ENCODE measurements at regions not wholly inside any gene's neighbourhood (a gene's known extent, or its start where the extent isn't known, plus 50 kb on each side); places are given as distances from the start of the nearest gene placed in this dataset.
"Not testable (repeated sequence)": the region's sequence is repeated elsewhere in the genome, so short reads cannot be mapped to it uniquely, and the experiment has no call there.

- H3K9ac ChIP-seq (ENCODE audit: low read length) = no peak overlapping the region
- POLR2A ChIA-PET = no interaction called here
- intact Hi-C loops (cut with micrococcal nuclease) = no loop called here
Measured at GRCh38 chr4:187739771-187740170, 255.8 kb upstream of the ZFP42 start.

DNA sequence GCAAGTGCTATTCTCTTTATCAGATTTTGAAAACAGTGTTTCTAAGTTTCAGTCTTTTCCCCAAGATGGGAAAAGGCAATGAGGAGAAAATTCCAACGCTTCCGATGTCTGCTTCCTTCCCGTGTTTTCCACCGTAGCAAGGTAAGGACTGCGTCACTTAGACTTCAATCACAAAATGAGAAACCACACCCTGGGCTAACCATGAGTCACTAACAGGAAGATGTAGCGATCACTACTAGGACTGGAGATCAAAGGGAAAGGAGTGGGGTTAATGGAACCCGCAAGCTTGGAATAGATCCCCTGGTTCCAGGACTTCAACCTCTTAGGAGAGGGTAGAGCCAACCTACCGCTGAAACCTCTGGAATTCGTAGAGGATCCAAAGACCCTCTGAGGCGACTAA, 250.7 kb upstream of the ZFP42 start:
- H3K9me3 Mint-ChIP-seq (ENCODE audit: insufficient read depth) = peaks cover 8% of the 10 kb centered on the region
- H3K27me3 ChIP-seq (replicated peaks in 1 of 4; ENCODE audit: control extremely low read depth in 1 of 4, control insufficient read depth in 3 of 4, insufficient read depth in 4 of 4, low read length in 3 of 4) = no peaks in the 10 kb centered on the region
- WGBS (ENCODE audit: insufficient coverage) = 89% methylated on average over 5 of the region's 10 CpGs
- POLR2A ChIA-PET = no interaction called here
- H3K36me3 ChIP-seq (replicated peaks in 1 of 2; ENCODE audit: control extremely low read depth in 1 of 2, control insufficient read depth in 1 of 2, extremely low read depth in 1 of 2, insufficient read depth in 2 of 2, low read length in 1 of 2) = no peaks in the 10 kb centered on the region
- no peak overlapping the region for H3K4me3 ChIP-seq (ENCODE audit: control extremely low read depth in 1 of 5, extremely low read depth in 1 of 5, insufficient read depth in 1 of 5, low read depth in 2 of 5, low read length in 4 of 5)
- peaks cover 0 to 7% (median 5%) of the 10 kb centered on the region in 3 donors for H3K9me3 ChIP-seq (ENCODE audit: control extremely low read depth in 1 of 3, control insufficient read depth in 2 of 3, insufficient read depth in 1 of 3, low read length in 2 of 3)
- no peak overlapping the region for H3K27ac ChIP-seq (ENCODE audit: low read length in 2 of 2)
- no peaks in the 10 kb centered on the region for H3K27me3 Mint-ChIP-seq
- H3K4me1 Mint-ChIP-seq = no peaks in the 10 kb centered on the region
- no peak overlapping the region for H3K9ac ChIP-seq (ENCODE audit: low read length)
- CTCF ChIA-PET = no interaction called here
- H2AFZ ChIP-seq (ENCODE audit: insufficient read depth, low read depth, low read length, poor library complexity, severe bottlenecking) = no peak overlapping the region
- TF ChIP-seq CTCF (IDR thresholded peaks at IDR 0.05) (no peak), EZH2 (IDR thresholded peaks at IDR 0.05; ENCODE audit: borderline replicate concordance, insufficient read depth, low read depth, low read length, poor library complexity, severe bottlenecking) (no peak)
- no peaks in the 10 kb centered on the region for H4K20me1 ChIP-seq (ENCODE audit: control insufficient read depth, insufficient read depth, low read length, poor library complexity, severe bottlenecking)
- no peaks in the 10 kb centered on the region for H3K79me2 ChIP-seq (ENCODE audit: control insufficient read depth, insufficient read depth, low read length)
- no peak for DNase-seq
- H3K4me3 Mint-ChIP-seq = no peak overlapping the region
- H3K4me1 ChIP-seq (ENCODE audit: control insufficient read depth in 2 of 2, insufficient read depth in 2 of 2, low read length in 2 of 2) = no peaks in the 10 kb centered on the region
- no peak overlapping the region for H3K27ac Mint-ChIP-seq
- intact Hi-C loops (cut with micrococcal nuclease) = no loop called here
- no peak overlapping the region for H3K4me2 ChIP-seq (replicated peaks; ENCODE audit: low read depth, low read length, poor library complexity, severe bottlenecking)
- no peak for ATAC-seq (ENCODE audit: low read depth)

More at GRCh38 chr4:187739771-187740170, 255.8 kb upstream of the ZFP42 start:
- Mint-ChIP-seq H3K4me3 (no peak overlapping the region), H3K4me1 (no peaks in the 10 kb centered on the region), H3K27me3 (no peaks in the 10 kb centered on the region), H3K27ac (no peak overlapping the region), H3K9me3 (ENCODE audit: insufficient read depth) (peaks cover 11% of the 10 kb centered on the region)
- H3K4me3 ChIP-seq (ENCODE audit: control extremely low read depth in 1 of 5, extremely low read depth in 1 of 5, insufficient read depth in 1 of 5, low read depth in 2 of 5, low read length in 4 of 5) = no peak overlapping the region
- H2AFZ ChIP-seq (ENCODE audit: insufficient read depth, low read depth, low read length, poor library complexity, severe bottlenecking) = no peak overlapping the region
- no peaks in the 10 kb centered on the region for H3K36me3 ChIP-seq (replicated peaks in 1 of 2; ENCODE audit: control extremely low read depth in 1 of 2, control insufficient read depth in 1 of 2, extremely low read depth in 1 of 2, insufficient read depth in 2 of 2, low read length in 1 of 2)
- no peaks in the 10 kb centered on the region for H3K79me2 ChIP-seq (ENCODE audit: control insufficient read depth, insufficient read depth, low read length)
- H3K4me2 ChIP-seq (replicated peaks; ENCODE audit: low read depth, low read length, poor library complexity, severe bottlenecking) = no peak overlapping the region
- peaks cover 0 to 12% (median 8%) of the 10 kb centered on the region in 3 donors for H3K9me3 ChIP-seq (ENCODE audit: control extremely low read depth in 1 of 3, control insufficient read depth in 2 of 3, insufficient read depth in 1 of 3, low read length in 2 of 3)
- CTCF ChIA-PET = no interaction called here
- WGBS (ENCODE audit: insufficient coverage) = no CpG with 5 or more reads among the region's 1 CpG
- no peak overlapping the region for H3K27ac ChIP-seq (ENCODE audit: low read length in 2 of 2)
- no peaks in the 10 kb centered on the region for H3K27me3 ChIP-seq (replicated peaks in 1 of 4; ENCODE audit: control extremely low read depth in 1 of 4, control insufficient read depth in 3 of 4, insufficient read depth in 4 of 4, low read length in 3 of 4)
- ATAC-seq (ENCODE audit: low read depth) (no peak), DNase-seq (no peak)
- no peaks in the 10 kb centered on the region for H3K4me1 ChIP-seq (ENCODE audit: control insufficient read depth in 2 of 2, insufficient read depth in 2 of 2, low read length in 2 of 2)
- no peaks in the 10 kb centered on the region for H4K20me1 ChIP-seq (ENCODE audit: control insufficient read depth, insufficient read depth, low read length, poor library complexity, severe bottlenecking)
- TF ChIP-seq EZH2 (IDR thresholded peaks at IDR 0.05; ENCODE audit: borderline replicate concordance, insufficient read depth, low read depth, low read length, poor library complexity, severe bottlenecking) (no peak), CTCF (IDR thresholded peaks at IDR 0.05) (no peak)

GRCh38 chr4:187750652-187751051, 244.9 kb upstream of the ZFP42 start:
- ATAC-seq (ENCODE audit: low read depth); H3K4me3 Mint-ChIP-seq; intact Hi-C loops (cut with micrococcal nuclease); DNase-seq; H4K20me1 ChIP-seq (ENCODE audit: control insufficient read depth, insufficient read depth, low read length, poor library complexity, severe bottlenecking); H3K27ac ChIP-seq (ENCODE audit: low read length in 2 of 2); H3K4me2 ChIP-seq (replicated peaks; ENCODE audit: low read depth, low read length, poor library complexity, severe bottlenecking); H3K9ac ChIP-seq (ENCODE audit: low read length); H3K4me1 Mint-ChIP-seq; H3K79me2 ChIP-seq (ENCODE audit: control insufficient read depth, insufficient read depth, low read length); H3K4me3 ChIP-seq (ENCODE audit: control extremely low read depth in 1 of 5, extremely low read depth in 1 of 5, insufficient read depth in 1 of 5, low read depth in 2 of 5, low read length in 4 of 5); H3K4me1 ChIP-seq (ENCODE audit: control insufficient read depth in 2 of 2, insufficient read depth in 2 of 2, low read length in 2 of 2); H3K27me3 ChIP-seq (replicated peaks in 1 of 4; ENCODE audit: control extremely low read depth in 1 of 4, control insufficient read depth in 3 of 4, insufficient read depth in 4 of 4, low read length in 3 of 4); H3K27ac Mint-ChIP-seq; CTCF ChIA-PET; H3K36me3 ChIP-seq (replicated peaks in 1 of 2; ENCODE audit: control extremely low read depth in 1 of 2, control insufficient read depth in 1 of 2, extremely low read depth in 1 of 2, insufficient read depth in 2 of 2, low read length in 1 of 2); H2AFZ ChIP-seq (ENCODE audit: insufficient read depth, low read depth, low read length, poor library complexity, severe bottlenecking); POLR2A ChIA-PET; H3K27me3 Mint-ChIP-seq: not testable (repeated sequence)
- WGBS (ENCODE audit: insufficient coverage) = 63% methylated on average over 1 of the region's 1 CpG
- H3K9me3 ChIP-seq (ENCODE audit: control extremely low read depth in 1 of 3, control insufficient read depth in 2 of 3, insufficient read depth in 1 of 3, low read length in 2 of 3) = peaks cover 2 to 16% (median 5%) of the 10 kb centered on the region in 3 donors
- H3K9me3 Mint-ChIP-seq (ENCODE audit: insufficient read depth) = peaks cover 13% of the 10 kb centered on the region

Measured in B cell (primary cell).